Memory B cell (primary cell): ENCODE measurements at regions not wholly inside any gene's neighbourhood (a gene's known extent, or its start where the extent isn't known, plus 50 kb on each side); places are given as distances from the start of the nearest gene placed in this dataset.

Experiments used
- ATAC-seq: fragments of 150-1000 bp; cut with Tn5 transposase; 2 replicates; pipeline ENCODE4 v1.10.0; 2021; ENCODE audit warnings: low read depth, mild to moderate bottlenecking, moderate library complexity
- DNase-seq, 2 donors: peaks; one replicate each; pipeline ENCODE4 v3.0.0; 2022; ENCODE audit warnings: low spot score in 2 of 2
- H3K27ac Mint-ChIP-seq: one replicate; pipeline ENCODE4 v1.8.0; 2022; ENCODE audit warnings: mild to moderate bottlenecking, moderate library complexity, mixed read lengths
- H3K27me3 Mint-ChIP-seq: one replicate; pipeline ENCODE4 v1.8.0; 2022; ENCODE audit warnings: mixed read lengths
- H3K36me3 Mint-ChIP-seq: one replicate; pipeline ENCODE4 v1.8.0; 2022; ENCODE audit warnings: mild to moderate bottlenecking, mixed read lengths
- H3K4me1 Mint-ChIP-seq: one replicate; pipeline ENCODE4 v1.8.0; 2022; ENCODE audit warnings: mixed read lengths
- H3K4me3 Mint-ChIP-seq: one replicate; pipeline ENCODE4 v1.8.0; 2022; ENCODE audit warnings: mild to moderate bottlenecking, moderate library complexity, mixed read lengths
- H3K9me3 Mint-ChIP-seq: one replicate; pipeline ENCODE4 v1.8.0; 2022; ENCODE audit warnings: mixed read lengths

- ATAC-seq (no peak), DNase-seq (no peak)
- H3K4me3 Mint-ChIP-seq: no peak overlapping the region
- no peak overlapping the region for H3K27ac Mint-ChIP-seq
- H3K9me3 Mint-ChIP-seq: no peaks in the 10 kb centered on the region
- peaks cover 10% of the 10 kb centered on the region for H3K27me3 Mint-ChIP-seq
- no peaks in the 10 kb centered on the region for H3K36me3 Mint-ChIP-seq
- H3K4me1 Mint-ChIP-seq: no peaks in the 10 kb centered on the region
Measured at GRCh38 chr18:26614374-26614773, 66.0 kb upstream of the KCTD1 start.
